ENCODE measurements at regions not wholly inside any gene's neighbourhood (a gene's known extent, or its start where the extent isn't known, plus 50 kb on each side); places are given as distances from the start of the nearest gene placed in this dataset.

GRCh38 chr4:187075514-187075913 is 351.9 kb upstream of the FAT1 start:
- DNase-seq: no peak
- no peak overlapping the region for H3K56ac ChIP-seq (ENCODE audit: insufficient read length, low read depth, low read length)
- H4K5ac ChIP-seq (ENCODE audit: insufficient read length, low read depth, low read length): no peak overlapping the region
- no peaks in the 10 kb centered on the region for H3K27me3 ChIP-seq (ENCODE audit: insufficient read depth, low read length)
- Mint-ChIP-seq H3K4me3 (no peak overlapping the region), H3K36me3 (ENCODE audit: insufficient read depth in 1 of 3, low read depth in 3 of 3) (no peaks in the 10 kb centered on the region), H3K9me3 (no peaks in the 10 kb centered on the region), H3K4me1 (peaks cover 29 to 42% of the 10 kb centered on the region in 2 experiments), H3K27me3 (ENCODE audit: low read depth) (peaks cover 2% of the 10 kb centered on the region; the same call in 1 of the 2 replicates), H3K27ac (no peak overlapping the region)
- H3K9me3 ChIP-seq (ENCODE audit: control insufficient read depth, low read depth, low read length): no peaks in the 10 kb centered on the region
- no peak overlapping the region for H3K4ac ChIP-seq (ENCODE audit: low read depth, low read length)
- H2BK12ac ChIP-seq (ENCODE audit: insufficient read length, low read depth, low read length): no peak overlapping the region
- WGBS (ENCODE audit: extremely low coverage, insufficient read length, low lambda C conversion rate): no CpG with 5 or more reads among the region's 4 CpGs
- no peak overlapping the region for H3T11ph ChIP-seq (ENCODE audit: low read length)
- H3K79me1 ChIP-seq (ENCODE audit: insufficient read depth, low read depth, low read length, poor library complexity, severe bottlenecking): no peaks in the 10 kb centered on the region
- H3K23me2 ChIP-seq (ENCODE audit: insufficient read length, low read depth, low read length, poor library complexity, severe bottlenecking): no peaks in the 10 kb centered on the region
- no peak overlapping the region for H4K91ac ChIP-seq (ENCODE audit: insufficient read length, low read depth, low read length)
- H2AFZ ChIP-seq (ENCODE audit: low read length): no peak overlapping the region
- no peak overlapping the region for H2BK120ac ChIP-seq (ENCODE audit: low read depth, low read length, poor library complexity, severe bottlenecking)
- no peak overlapping the region for H2BK20ac ChIP-seq (ENCODE audit: low read depth, low read length, poor library complexity, severe bottlenecking)
- no peak overlapping the region for H2BK5ac ChIP-seq (ENCODE audit: insufficient read length, low read length)
- H3K9ac ChIP-seq (ENCODE audit: extremely low read depth, insufficient read length, low read length): no peak overlapping the region
- H3K4me2 ChIP-seq (ENCODE audit: insufficient read depth, insufficient read length, low read length): no peak overlapping the region
- no peak overlapping the region for H3K27ac ChIP-seq (ENCODE audit: insufficient read length, low read depth, low read length)
- H3K23ac ChIP-seq (ENCODE audit: insufficient read length, low read depth, low read length): no peak overlapping the region
- no peak overlapping the region for H3K18ac ChIP-seq (ENCODE audit: insufficient read length, low read depth, low read length)
- no peaks in the 10 kb centered on the region for H3K79me2 ChIP-seq (ENCODE audit: insufficient read depth, low read length)
- peaks cover 8% of the 10 kb centered on the region for H3K4me1 ChIP-seq (ENCODE audit: insufficient read depth, low read length)
- no peaks in the 10 kb centered on the region for H4K20me1 ChIP-seq (ENCODE audit: control insufficient read depth, insufficient read depth, insufficient read length)
- no peak overlapping the region for H2BK15ac ChIP-seq (ENCODE audit: low read depth, low read length)
- H2AK5ac ChIP-seq (ENCODE audit: insufficient read length, low read length): no peak overlapping the region
- no peak overlapping the region for H3K14ac ChIP-seq (ENCODE audit: insufficient read depth, low read length)
- TF ChIP-seq, protein P1, sequence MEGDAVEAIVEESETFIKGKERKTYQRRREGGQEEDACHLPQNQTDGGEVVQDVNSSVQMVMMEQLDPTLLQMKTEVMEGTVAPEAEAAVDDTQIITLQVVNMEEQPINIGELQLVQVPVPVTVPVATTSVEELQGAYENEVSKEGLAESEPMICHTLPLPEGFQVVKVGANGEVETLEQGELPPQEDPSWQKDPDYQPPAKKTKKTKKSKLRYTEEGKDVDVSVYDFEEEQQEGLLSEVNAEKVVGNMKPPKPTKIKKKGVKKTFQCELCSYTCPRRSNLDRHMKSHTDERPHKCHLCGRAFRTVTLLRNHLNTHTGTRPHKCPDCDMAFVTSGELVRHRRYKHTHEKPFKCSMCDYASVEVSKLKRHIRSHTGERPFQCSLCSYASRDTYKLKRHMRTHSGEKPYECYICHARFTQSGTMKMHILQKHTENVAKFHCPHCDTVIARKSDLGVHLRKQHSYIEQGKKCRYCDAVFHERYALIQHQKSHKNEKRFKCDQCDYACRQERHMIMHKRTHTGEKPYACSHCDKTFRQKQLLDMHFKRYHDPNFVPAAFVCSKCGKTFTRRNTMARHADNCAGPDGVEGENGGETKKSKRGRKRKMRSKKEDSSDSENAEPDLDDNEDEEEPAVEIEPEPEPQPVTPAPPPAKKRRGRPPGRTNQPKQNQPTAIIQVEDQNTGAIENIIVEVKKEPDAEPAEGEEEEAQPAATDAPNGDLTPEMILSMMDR (conservative IDR thresholded peaks at IDR 0.05): no peak
- H4K8ac ChIP-seq (replicated peaks; ENCODE audit: insufficient read length, low read depth, low read length): no peak overlapping the region
